ENCODE measurements at regions not wholly inside any gene's neighbourhood (a gene's known extent, or its start where the extent isn't known, plus 50 kb on each side); places are given as distances from the start of the nearest gene placed in this dataset.

DNA sequence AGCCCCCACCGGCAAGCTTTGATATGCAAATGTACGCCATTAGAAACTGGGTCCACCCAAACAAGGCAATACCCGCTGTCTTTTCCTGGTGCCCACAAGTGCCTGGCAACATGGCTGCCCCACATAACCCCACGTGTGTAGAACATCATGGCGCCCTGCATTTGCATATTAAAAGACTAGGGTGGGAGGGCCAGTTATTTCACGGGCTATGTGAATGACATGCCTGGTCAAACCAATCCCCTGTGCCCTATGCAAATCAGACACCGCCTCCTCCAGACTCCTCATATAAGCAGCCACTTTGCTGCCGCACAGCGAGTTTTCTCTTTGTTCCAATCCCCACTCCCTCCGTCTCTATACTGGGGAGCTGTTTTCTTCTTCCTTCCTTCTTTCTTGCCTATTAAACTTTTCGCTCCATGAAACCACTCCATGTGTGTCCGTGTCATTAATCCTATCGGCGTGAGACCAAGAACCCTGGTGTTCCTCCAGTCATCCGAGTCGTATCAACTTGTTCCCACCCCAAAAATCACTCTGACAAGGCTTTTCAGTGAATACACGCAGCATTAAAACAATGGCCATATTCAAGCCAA lies 112.6 kb upstream of the SORBS2 start:
- Histone ChIP-seq H3K27me3 (ENCODE audit: control insufficient read depth, insufficient read depth, low read length) (no peaks in the 10 kb centered on the region), H3K36me3 (ENCODE audit: control insufficient read depth, insufficient read depth, low read length) (no peaks in the 10 kb centered on the region), H3K9ac (ENCODE audit: low read depth, low read length) (no peak overlapping the region), H3K4me1 (ENCODE audit: control insufficient read depth, insufficient read depth, low read length) (peaks cover 12% of the 10 kb centered on the region), H3K4me3 (ENCODE audit: low read depth, low read length) (no peak overlapping the region), H3K9me3 (ENCODE audit: control insufficient read depth, insufficient read depth, low read length) (no peaks in the 10 kb centered on the region), H3K27ac (ENCODE audit: low read depth, low read length) (no peak overlapping the region)

DNA sequence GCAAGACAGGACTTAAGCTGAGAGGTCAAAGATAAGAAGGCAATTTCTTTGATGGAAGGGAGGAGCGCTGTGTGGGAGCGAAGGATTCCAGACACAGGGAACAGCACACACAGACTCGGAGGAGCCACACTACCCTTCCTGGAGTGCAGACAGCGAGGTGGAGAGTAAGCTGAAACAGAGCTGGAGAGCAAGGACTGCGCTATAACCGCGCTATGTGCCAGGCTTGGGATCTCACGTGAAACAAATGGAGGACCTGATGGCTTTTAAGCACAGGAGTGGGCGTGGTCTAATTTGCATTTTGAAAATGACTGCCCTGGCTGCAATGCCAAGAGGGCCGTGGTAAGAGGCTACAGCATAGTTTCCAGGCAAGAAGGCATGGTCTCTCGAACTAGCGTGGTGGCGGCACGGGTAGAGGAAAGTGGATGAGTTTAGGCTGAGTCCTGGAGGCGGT lies 113.9 kb upstream of the SORBS2 start:
- Histone ChIP-seq H3K27me3 (ENCODE audit: control insufficient read depth, insufficient read depth, low read length) (no peaks in the 10 kb centered on the region), H3K4me1 (ENCODE audit: control insufficient read depth, insufficient read depth, low read length) (peaks cover 12% of the 10 kb centered on the region), H3K4me3 (ENCODE audit: low read depth, low read length) (no peak overlapping the region), H3K9ac (ENCODE audit: low read depth, low read length) (no peak overlapping the region), H3K36me3 (ENCODE audit: control insufficient read depth, insufficient read depth, low read length) (no peaks in the 10 kb centered on the region), H3K27ac (ENCODE audit: low read depth, low read length) (no peak overlapping the region), H3K9me3 (ENCODE audit: control insufficient read depth, insufficient read depth, low read length) (no peaks in the 10 kb centered on the region)

DNA sequence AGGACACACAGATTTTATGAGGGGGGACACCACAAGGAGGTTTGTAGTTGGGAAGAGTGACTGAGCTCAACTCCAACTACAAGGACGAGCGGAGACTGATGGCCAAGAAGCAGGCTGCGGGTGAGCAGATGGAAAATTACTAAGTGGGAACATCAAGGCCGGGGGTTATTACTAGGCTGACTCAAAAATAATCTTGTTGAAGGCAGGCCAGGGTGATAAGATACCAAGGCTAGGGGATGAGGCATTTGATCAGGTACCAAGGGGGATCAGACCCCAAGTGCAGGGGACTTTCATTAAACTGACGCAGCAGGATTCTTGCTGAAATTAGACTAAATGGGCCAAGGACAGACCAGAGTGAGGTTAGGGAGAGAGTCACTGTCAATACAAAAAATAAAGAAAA lies 119.4 kb upstream of the SORBS2 start:
- no peaks in the 10 kb centered on the region for H3K36me3 ChIP-seq (ENCODE audit: control insufficient read depth, insufficient read depth, low read length)
- H3K4me1 ChIP-seq (ENCODE audit: control insufficient read depth, insufficient read depth, low read length) = peaks cover 5% of the 10 kb centered on the region; the same call in 1 of the 2 replicates
- H3K27ac ChIP-seq (ENCODE audit: low read depth, low read length) = no peak overlapping the region

DNA sequence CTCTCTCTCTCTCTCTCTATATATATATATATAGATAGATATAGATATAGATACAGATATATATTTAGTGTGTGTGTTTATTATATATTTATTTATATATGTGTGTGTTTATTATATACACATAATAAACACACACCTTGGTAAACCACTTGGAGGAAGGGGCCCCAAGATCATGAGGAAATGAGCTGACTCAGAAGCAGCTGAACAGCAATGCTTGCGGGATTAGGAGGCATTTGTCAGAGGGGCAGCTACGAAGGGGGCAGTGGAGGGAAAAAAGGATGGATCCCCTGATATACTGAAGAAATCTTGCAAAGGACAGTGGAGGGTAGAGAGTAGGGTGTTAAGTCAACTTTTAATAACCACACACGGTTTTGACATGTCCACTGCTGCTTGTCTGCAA lies 120.0 kb upstream of the SORBS2 start:
- Histone ChIP-seq H3K36me3 (ENCODE audit: control insufficient read depth, insufficient read depth, low read length) (no peaks in the 10 kb centered on the region), H3K27ac (ENCODE audit: low read depth, low read length) (no peak overlapping the region), H3K9ac (ENCODE audit: low read depth, low read length) (no peak overlapping the region), H3K4me1 (ENCODE audit: control insufficient read depth, insufficient read depth, low read length) (peaks cover 5% of the 10 kb centered on the region; the same call in 1 of the 2 replicates), H3K27me3 (ENCODE audit: control insufficient read depth, insufficient read depth, low read length) (no peaks in the 10 kb centered on the region), H3K9me3 (ENCODE audit: control insufficient read depth, insufficient read depth, low read length) (no peaks in the 10 kb centered on the region), H3K4me3 (ENCODE audit: low read depth, low read length) (no peak overlapping the region)

More for the DNA sequence above, 119.4 kb upstream of the SORBS2 start:
- Histone ChIP-seq H3K4me3 (ENCODE audit: low read depth, low read length) (no peak overlapping the region), H3K27me3 (ENCODE audit: control insufficient read depth, insufficient read depth, low read length) (no peaks in the 10 kb centered on the region), H3K9ac (ENCODE audit: low read depth, low read length) (no peak overlapping the region), H3K9me3 (ENCODE audit: control insufficient read depth, insufficient read depth, low read length) (no peaks in the 10 kb centered on the region)

DNA sequence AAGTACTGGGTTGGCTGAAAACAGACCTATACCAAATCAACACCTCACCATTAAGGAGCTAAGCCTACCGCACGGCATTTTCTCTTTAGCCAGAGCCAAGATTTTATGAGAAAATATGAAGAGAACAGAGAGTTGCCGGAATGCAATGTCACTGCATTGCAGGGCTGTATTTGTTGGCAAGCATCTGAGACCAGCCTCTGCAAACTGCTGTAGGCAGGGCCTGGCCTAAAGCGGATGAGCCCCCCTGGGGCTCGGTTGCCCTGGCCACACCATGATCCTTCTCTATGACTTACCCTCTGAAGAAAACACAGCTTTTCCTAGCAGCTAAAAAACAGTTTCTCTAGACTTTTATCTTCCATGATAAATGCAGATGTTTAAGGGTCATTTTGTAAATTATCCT lies 120.5 kb upstream of the SORBS2 start:
- H3K27ac ChIP-seq (ENCODE audit: low read depth, low read length) = no peak overlapping the region
- no peak overlapping the region for H3K9ac ChIP-seq (ENCODE audit: low read depth, low read length)
- H3K27me3 ChIP-seq (ENCODE audit: control insufficient read depth, insufficient read depth, low read length) = no peaks in the 10 kb centered on the region
- no peaks in the 10 kb centered on the region for H3K9me3 ChIP-seq (ENCODE audit: control insufficient read depth, insufficient read depth, low read length)
- peaks cover 5% of the 10 kb centered on the region; the same call in 1 of the 2 replicates for H3K4me1 ChIP-seq (ENCODE audit: control insufficient read depth, insufficient read depth, low read length)
- H3K36me3 ChIP-seq (ENCODE audit: control insufficient read depth, insufficient read depth, low read length) = no peaks in the 10 kb centered on the region
- H3K4me3 ChIP-seq (ENCODE audit: low read depth, low read length) = no peak overlapping the region

DNA sequence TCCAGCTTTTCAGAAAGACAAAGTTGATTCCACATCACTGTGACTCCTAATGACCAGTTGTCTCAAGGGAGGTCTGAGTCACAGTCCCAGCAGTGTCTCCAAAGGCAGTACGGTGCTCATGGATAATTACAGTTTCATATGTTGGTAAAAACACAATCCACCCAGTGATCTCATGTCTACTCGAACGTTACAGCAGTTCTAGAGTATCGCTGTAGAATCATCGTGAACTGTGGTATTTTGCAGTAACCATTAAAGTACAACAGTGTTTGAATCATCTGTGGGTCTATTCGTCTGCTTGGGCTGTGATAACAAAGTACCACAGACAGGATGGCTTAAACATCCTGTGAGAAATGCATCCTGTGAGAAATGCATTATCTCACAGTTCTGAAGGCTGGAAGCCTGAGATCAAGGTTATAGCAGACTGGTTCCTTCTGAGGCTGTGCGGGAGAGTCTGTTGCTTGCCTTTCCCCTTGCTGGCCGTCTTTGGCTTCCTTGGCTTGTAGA lies 121.1 kb upstream of the SORBS2 start:
- no peaks in the 10 kb centered on the region for H3K9me3 ChIP-seq (ENCODE audit: control insufficient read depth, insufficient read depth, low read length)
- H3K4me3 ChIP-seq (ENCODE audit: low read depth, low read length) = no peak overlapping the region
- H3K9ac ChIP-seq (ENCODE audit: low read depth, low read length) = no peak overlapping the region
- H3K27ac ChIP-seq (ENCODE audit: low read depth, low read length) = no peak overlapping the region
- H3K4me1 ChIP-seq (ENCODE audit: control insufficient read depth, insufficient read depth, low read length) = peaks cover 5% of the 10 kb centered on the region; the same call in 1 of the 2 replicates
- H3K36me3 ChIP-seq (ENCODE audit: control insufficient read depth, insufficient read depth, low read length) = no peaks in the 10 kb centered on the region
- no peaks in the 10 kb centered on the region for H3K27me3 ChIP-seq (ENCODE audit: control insufficient read depth, insufficient read depth, low read length)

DNA sequence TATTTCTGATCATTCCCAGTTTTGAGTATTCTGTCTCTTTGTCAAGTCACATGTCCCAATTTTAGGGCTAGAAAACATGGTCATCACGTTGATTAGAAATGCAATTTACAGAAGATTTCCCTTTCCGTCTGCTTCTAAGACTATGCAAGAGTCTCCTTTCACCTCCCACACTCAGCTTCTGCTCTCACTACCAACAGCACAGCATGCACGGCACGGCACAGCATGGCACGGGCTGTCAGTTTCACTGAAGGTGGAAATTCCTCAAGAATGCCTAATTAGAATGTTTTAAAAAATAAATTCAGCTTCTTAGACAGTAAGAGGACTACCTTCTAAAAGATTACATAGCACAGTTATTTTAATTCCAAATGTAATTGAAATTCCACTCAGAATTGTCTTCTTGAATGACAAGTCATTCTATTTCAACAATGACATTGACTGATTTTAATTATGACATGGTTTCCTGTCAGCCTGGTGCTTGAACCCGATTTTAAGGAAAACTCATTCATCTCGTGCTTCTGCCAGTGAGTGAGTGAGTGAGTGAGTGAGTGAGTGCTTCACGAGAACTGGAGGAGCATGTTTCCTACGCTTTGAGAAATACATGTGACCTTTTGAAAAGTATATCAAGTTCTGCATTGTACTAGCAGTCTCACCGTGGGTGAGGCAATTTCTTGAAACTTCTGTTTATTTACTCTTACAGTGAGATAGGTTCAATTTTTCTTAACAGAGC lies 124.8 kb upstream of the SORBS2 start:
- Histone ChIP-seq H3K9ac (ENCODE audit: low read depth, low read length) (no peak overlapping the region), H3K9me3 (ENCODE audit: control insufficient read depth, insufficient read depth, low read length) (no peaks in the 10 kb centered on the region), H3K4me3 (ENCODE audit: low read depth, low read length) (no peak overlapping the region), H3K27me3 (ENCODE audit: control insufficient read depth, insufficient read depth, low read length) (no peaks in the 10 kb centered on the region), H3K4me1 (ENCODE audit: control insufficient read depth, insufficient read depth, low read length) (peaks cover 5% of the 10 kb centered on the region; the same call in 1 of the 2 replicates), H3K36me3 (ENCODE audit: control insufficient read depth, insufficient read depth, low read length) (no peaks in the 10 kb centered on the region), H3K27ac (ENCODE audit: low read depth, low read length) (no peak overlapping the region)

DNA sequence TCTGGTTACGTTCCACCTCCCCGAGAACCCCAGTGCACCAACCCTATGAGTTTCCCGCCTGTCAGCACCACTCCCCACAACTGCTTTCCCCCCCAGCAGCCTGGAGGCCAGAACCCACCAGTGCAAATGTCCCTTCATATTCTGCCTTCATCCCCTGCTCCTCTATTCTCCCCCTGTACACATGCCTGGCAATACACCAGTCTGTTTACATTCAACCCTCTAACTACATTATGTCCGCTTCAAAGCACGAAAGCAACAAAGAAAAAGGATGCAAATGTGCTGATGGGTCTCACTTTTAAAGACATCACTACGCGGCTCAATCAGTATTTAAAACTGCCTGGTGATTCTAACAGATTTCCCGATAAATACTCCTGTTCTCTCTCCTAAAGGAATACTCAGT lies 126.7 kb upstream of the SORBS2 start:
- H3K4me1 ChIP-seq (ENCODE audit: control insufficient read depth, insufficient read depth, low read length) = peaks cover 7% of the 10 kb centered on the region; the same call in 1 of the 2 replicates
- H3K9ac ChIP-seq (ENCODE audit: low read depth, low read length) = no peak overlapping the region
- H3K27me3 ChIP-seq (ENCODE audit: control insufficient read depth, insufficient read depth, low read length) = no peaks in the 10 kb centered on the region
- H3K36me3 ChIP-seq (ENCODE audit: control insufficient read depth, insufficient read depth, low read length) = no peaks in the 10 kb centered on the region
- H3K9me3 ChIP-seq (ENCODE audit: control insufficient read depth, insufficient read depth, low read length) = no peaks in the 10 kb centered on the region
- no peak overlapping the region for H3K27ac ChIP-seq (ENCODE audit: low read depth, low read length)
- no peak overlapping the region for H3K4me3 ChIP-seq (ENCODE audit: low read depth, low read length)

DNA sequence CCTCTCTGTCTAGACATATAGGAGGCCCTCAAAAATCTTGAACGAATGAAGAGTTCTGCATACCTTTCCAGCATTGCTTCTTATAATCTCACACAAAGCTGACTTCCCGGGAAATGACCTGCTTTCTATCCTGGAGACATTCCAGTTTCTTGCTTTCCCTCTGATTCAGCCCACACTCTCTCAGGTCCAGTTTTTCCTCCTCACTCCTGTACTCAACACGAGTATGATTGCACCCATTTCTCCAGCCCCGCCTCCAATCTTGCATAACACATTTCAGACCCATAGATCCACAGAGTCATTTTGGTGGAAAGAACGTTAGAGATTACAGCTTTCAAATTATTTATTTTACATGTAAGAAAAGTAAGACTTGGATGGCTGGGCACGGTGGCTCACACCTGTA lies 127.5 kb upstream of the TLR3 start:
- Histone ChIP-seq H3K9me3 (ENCODE audit: control insufficient read depth, insufficient read depth, low read length) (no peaks in the 10 kb centered on the region), H3K4me1 (ENCODE audit: control insufficient read depth, insufficient read depth, low read length) (peaks cover 7% of the 10 kb centered on the region; the same call in 1 of the 2 replicates), H3K36me3 (ENCODE audit: control insufficient read depth, insufficient read depth, low read length) (no peaks in the 10 kb centered on the region), H3K27me3 (ENCODE audit: control insufficient read depth, insufficient read depth, low read length) (no peaks in the 10 kb centered on the region), H3K27ac (ENCODE audit: low read depth, low read length) (no peak overlapping the region), H3K9ac (ENCODE audit: low read depth, low read length) (no peak overlapping the region), H3K4me3 (ENCODE audit: low read depth, low read length) (no peak overlapping the region)

DNA sequence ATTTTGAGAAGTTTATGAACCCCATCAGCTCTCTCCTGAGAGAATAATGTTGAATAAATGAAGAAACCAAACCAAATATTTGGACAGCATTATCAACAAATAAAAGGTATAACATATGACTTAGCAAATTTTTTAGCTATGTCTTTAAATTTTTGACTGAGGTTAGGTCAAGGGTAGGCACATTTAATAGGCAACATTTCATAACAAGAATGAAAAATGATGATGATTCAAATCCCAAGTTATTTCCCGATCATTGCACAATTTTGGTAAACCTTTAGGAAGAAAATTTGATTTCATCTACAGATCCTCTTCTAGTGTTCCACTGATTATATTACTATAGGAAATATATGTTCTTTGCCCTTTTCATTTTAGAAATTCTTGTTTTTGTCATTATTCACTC lies 123.7 kb upstream of the TLR3 start:
- H3K4me1 ChIP-seq (ENCODE audit: control insufficient read depth, insufficient read depth, low read length) = peaks cover 7% of the 10 kb centered on the region; the same call in 1 of the 2 replicates
- H3K27ac ChIP-seq (ENCODE audit: low read depth, low read length) = no peak overlapping the region
- no peaks in the 10 kb centered on the region for H3K27me3 ChIP-seq (ENCODE audit: control insufficient read depth, insufficient read depth, low read length)
- H3K9me3 ChIP-seq (ENCODE audit: control insufficient read depth, insufficient read depth, low read length) = no peaks in the 10 kb centered on the region
- H3K4me3 ChIP-seq (ENCODE audit: low read depth, low read length) = no peak overlapping the region
- no peaks in the 10 kb centered on the region for H3K36me3 ChIP-seq (ENCODE audit: control insufficient read depth, insufficient read depth, low read length)
- no peak overlapping the region for H3K9ac ChIP-seq (ENCODE audit: low read depth, low read length)

DNA sequence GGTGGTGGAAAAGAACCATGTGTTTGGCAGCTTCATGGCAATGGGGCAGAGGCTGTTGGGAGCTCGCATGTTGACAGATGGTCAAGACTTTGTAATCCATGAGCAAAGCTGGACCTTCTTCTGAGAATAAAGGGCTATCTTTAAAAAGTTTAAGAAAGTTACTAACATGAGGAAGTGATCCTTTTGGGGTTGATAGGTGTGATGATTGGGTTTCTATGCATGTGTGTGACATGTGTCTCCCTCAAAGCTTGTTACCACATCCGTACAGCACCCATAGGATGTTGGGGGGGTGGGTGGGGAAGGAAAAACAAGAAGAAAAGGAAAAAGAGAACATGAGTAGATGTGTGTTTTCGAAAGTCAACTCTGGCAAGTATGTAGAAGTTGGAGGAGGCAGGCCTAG lies 123.0 kb upstream of the TLR3 start:
- Histone ChIP-seq H3K9ac (ENCODE audit: low read depth, low read length) (no peak overlapping the region), H3K27ac (ENCODE audit: low read depth, low read length) (no peak overlapping the region)

More for the DNA sequence above, 123.0 kb upstream of the TLR3 start:
- peaks cover 7% of the 10 kb centered on the region; the same call in 1 of the 2 replicates for H3K4me1 ChIP-seq (ENCODE audit: control insufficient read depth, insufficient read depth, low read length)
- H3K27me3 ChIP-seq (ENCODE audit: control insufficient read depth, insufficient read depth, low read length) = no peaks in the 10 kb centered on the region
- H3K9me3 ChIP-seq (ENCODE audit: control insufficient read depth, insufficient read depth, low read length) = no peaks in the 10 kb centered on the region
- no peak overlapping the region for H3K4me3 ChIP-seq (ENCODE audit: low read depth, low read length)
- no peaks in the 10 kb centered on the region for H3K36me3 ChIP-seq (ENCODE audit: control insufficient read depth, insufficient read depth, low read length)

Measured in HUES48 (cell line).